Osteocyte (in vitro differentiated cells): ENCODE measurements at regions not wholly inside any gene's neighbourhood (a gene's known extent, or its start where the extent isn't known, plus 50 kb on each side); places are given as distances from the start of the nearest gene placed in this dataset.
"Not testable (repeated sequence)": the region's sequence is repeated elsewhere in the genome, so short reads cannot be mapped to it uniquely, and the experiment has no call there.

Source experiments
- DNase-seq: peaks from one replicate; pipeline ENCODE4 v3.0.0; 2021; ENCODE audit warnings: mixed read lengths; ENCODE audit not compliant: unreplicated experiment; ENCODE audit errors: extremely low spot score
- H3K27ac Mint-ChIP-seq: one replicate; pipeline ENCODE4 v1.8.0; 2021; ENCODE audit warnings: mild to moderate bottlenecking, mixed read lengths; ENCODE audit not compliant: unreplicated experiment
- H3K27me3 Mint-ChIP-seq: one replicate; pipeline ENCODE4 v1.8.0; 2021; ENCODE audit warnings: mixed read lengths; ENCODE audit not compliant: unreplicated experiment
- H3K36me3 Mint-ChIP-seq: one replicate; pipeline ENCODE4 v1.8.0; 2021; ENCODE audit warnings: mixed read lengths; ENCODE audit not compliant: unreplicated experiment
- H3K4me1 Mint-ChIP-seq: one replicate; pipeline ENCODE4 v1.8.0; 2021; ENCODE audit warnings: mixed read lengths; ENCODE audit not compliant: unreplicated experiment
- H3K4me3 Mint-ChIP-seq: one replicate; pipeline ENCODE4 v1.8.0; 2021; ENCODE audit warnings: mild to moderate bottlenecking, moderate library complexity, mixed read lengths; ENCODE audit not compliant: unreplicated experiment
- H3K9me3 Mint-ChIP-seq: one replicate; pipeline ENCODE4 v1.8.0; 2021; ENCODE audit warnings: mixed read lengths; ENCODE audit not compliant: unreplicated experiment
- TF ChIP-seq, protein P1 (sequence below): fragments of 200-600 bp; sonication (generic); IDR thresholded peaks from 2 replicates; pipeline ENCODE4 v1.5.0; 2021; ENCODE audit warnings: antibody characterized with exemption, mild to moderate bottlenecking, moderate library complexity

DNA sequence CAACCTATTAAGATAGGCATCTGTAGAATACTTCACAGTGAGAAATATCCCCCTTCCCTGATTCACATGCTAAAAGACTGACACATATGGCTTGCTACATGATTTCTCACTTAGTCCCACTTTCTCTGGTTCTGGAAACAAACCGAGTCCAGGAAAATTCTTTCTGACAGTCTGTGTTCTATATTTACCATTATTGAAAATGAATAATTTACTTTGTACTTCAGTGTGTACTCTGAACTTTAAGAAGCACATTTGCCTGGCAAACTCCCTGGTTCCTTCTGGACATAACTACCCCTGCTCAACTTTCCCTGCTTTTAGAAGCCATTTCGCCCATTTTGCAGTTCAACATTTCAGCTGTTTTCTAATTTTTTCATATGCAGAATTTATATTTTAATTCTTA is 53.6 kb downstream of the APCS start:
- Mint-ChIP-seq H3K4me3 (no peak overlapping the region), H3K27me3 (peaks cover 37% of the 10 kb centered on the region), H3K4me1 (no peaks in the 10 kb centered on the region), H3K9me3 (peaks cover 5% of the 10 kb centered on the region), H3K27ac (no peak overlapping the region), H3K36me3 (no peaks in the 10 kb centered on the region)
- TF ChIP-seq, protein P1, sequence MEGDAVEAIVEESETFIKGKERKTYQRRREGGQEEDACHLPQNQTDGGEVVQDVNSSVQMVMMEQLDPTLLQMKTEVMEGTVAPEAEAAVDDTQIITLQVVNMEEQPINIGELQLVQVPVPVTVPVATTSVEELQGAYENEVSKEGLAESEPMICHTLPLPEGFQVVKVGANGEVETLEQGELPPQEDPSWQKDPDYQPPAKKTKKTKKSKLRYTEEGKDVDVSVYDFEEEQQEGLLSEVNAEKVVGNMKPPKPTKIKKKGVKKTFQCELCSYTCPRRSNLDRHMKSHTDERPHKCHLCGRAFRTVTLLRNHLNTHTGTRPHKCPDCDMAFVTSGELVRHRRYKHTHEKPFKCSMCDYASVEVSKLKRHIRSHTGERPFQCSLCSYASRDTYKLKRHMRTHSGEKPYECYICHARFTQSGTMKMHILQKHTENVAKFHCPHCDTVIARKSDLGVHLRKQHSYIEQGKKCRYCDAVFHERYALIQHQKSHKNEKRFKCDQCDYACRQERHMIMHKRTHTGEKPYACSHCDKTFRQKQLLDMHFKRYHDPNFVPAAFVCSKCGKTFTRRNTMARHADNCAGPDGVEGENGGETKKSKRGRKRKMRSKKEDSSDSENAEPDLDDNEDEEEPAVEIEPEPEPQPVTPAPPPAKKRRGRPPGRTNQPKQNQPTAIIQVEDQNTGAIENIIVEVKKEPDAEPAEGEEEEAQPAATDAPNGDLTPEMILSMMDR, result no peak
- DNase-seq, result no peak

DNA sequence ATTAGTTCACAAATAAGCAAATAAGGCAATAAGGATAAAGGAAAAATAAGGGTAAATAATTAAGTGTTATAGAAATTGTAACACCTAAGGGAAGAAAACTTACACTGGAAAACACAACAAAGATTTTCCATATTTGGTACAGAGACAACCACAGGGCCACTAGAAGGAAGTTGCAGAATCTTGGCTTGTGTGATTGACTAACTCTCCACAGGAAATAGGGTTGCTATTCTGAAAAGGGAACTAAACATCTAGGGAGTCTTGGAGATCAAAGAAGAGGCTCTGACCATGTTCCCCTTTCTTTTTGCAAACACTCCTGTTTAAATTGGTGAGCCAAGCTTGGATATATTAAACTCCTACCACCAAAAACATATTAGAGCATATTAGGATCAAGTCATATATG is 59.1 kb downstream of the APCS start:
- Mint-ChIP-seq H3K9me3 (peaks cover 5% of the 10 kb centered on the region), H3K36me3 (no peaks in the 10 kb centered on the region), H3K4me1 (no peaks in the 10 kb centered on the region), H3K27ac (no peak overlapping the region), H3K27me3 (peaks cover 18% of the 10 kb centered on the region), H3K4me3 (no peak overlapping the region)
- DNase-seq, result no peak
- TF ChIP-seq, protein P1, result no peak

DNA sequence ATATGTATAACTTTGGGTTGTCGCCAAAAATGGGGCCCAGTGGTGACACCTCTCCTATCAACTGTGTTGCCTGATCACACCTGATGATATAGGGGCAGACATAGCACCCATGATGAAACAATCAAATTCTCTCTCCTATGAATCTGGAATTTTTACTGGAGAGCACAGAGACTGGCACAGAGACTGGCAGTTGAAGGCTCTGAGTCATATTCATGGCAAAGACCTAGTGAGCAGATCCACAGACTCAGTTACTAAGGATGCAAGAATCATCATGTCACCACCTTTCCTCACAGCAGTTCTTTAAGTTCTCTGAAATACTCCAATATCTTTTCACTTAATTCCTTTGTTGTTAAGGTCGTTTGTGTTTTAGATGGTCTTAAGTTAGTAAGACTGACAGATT is 60.0 kb downstream of the APCS start:
- TF ChIP-seq, protein P1, result no peak
- H3K36me3 Mint-ChIP-seq, result no peaks in the 10 kb centered on the region
- peaks cover 4% of the 10 kb centered on the region for H3K4me1 Mint-ChIP-seq
- peaks cover 5% of the 10 kb centered on the region for H3K9me3 Mint-ChIP-seq
- no peak overlapping the region for H3K4me3 Mint-ChIP-seq
- no peak overlapping the region for H3K27ac Mint-ChIP-seq
- DNase-seq, result no peak
- peaks cover 12% of the 10 kb centered on the region for H3K27me3 Mint-ChIP-seq

DNA sequence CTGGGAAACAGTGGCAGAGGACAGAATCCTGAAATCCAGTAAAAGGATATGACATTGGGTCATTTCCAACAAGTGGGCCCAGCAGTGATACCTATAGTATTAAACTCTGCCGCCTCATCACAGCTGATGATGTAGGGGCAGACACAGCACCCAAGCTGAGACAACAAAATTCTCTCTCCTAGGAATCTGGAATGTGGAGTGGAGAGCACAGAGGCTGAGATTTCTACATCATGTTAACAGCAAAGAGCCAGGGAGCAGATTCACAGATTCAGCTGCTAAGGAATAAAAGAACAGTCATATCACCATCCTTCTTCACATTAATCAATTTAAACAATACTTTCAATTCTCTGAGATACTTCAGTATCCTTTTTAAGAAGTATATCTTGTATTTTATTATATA is 61.9 kb downstream of the CRP start:
- Mint-ChIP-seq H3K4me1 (peaks cover 10% of the 10 kb centered on the region), H3K36me3 (no peaks in the 10 kb centered on the region), H3K4me3 (no peak overlapping the region), H3K9me3 (peaks cover 4% of the 10 kb centered on the region), H3K27ac (peak overlapping the region; percentile 23), H3K27me3 (peaks cover 4% of the 10 kb centered on the region)
- TF ChIP-seq, protein P1, result no peak
- no peak for DNase-seq

DNA sequence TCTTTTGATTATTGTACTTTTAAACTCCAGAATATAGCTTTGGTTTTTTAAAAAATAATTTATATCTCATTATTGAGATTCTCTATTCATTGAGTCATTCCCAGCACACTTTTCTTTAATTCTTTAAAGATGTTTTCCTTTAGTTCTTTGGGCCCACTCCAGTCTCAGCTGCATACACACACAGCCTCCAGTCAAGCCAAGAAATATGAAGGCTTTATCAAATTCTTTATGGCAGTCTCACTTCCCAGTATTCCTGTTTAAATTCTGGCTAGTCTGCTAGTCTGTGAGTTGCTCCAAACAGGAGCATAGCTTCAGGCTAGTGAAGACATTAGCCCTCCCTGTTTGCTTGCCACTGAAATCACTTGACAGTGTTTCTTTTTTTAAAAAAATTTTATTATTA is 61.2 kb downstream of the CRP start:
- Mint-ChIP-seq H3K27ac (no peak overlapping the region), H3K9me3 (peaks cover 4% of the 10 kb centered on the region), H3K4me1 (peaks cover 10% of the 10 kb centered on the region), H3K4me3 (no peak overlapping the region), H3K36me3 (no peaks in the 10 kb centered on the region), H3K27me3 (peaks cover 2% of the 10 kb centered on the region)
- TF ChIP-seq, protein P1, result no peak
- no peak for DNase-seq

DNA sequence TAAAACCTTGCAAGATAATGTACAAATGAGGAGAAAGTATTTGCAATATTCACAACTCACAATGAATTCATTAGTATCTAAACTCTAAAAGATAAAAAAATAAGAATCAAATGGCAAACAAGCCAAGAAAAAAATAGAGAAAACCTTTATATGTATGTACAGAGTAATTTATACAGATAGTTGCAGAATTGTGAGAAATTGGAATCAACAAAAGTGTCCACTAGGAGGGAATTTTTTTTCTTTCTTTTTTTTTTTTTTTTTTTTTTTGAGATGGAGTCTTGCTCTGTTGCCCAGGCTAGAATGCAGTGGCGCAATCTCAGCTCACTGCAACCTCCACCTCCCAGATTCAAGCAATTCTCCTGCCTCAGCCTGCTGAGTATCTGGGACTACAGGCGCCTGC is 56.9 kb downstream of the CRP start:
- H3K36me3 Mint-ChIP-seq, DNase-seq, H3K4me3 Mint-ChIP-seq, H3K4me1 Mint-ChIP-seq, H3K27ac Mint-ChIP-seq, H3K9me3 Mint-ChIP-seq: not testable (repeated sequence)
- H3K27me3 Mint-ChIP-seq, result peaks cover 26% of the 10 kb centered on the region
